NCI-H1930 (cell line): ENCODE measurements at regions not wholly inside any gene's neighbourhood (a gene's known extent, or its start where the extent isn't known, plus 50 kb on each side); places are given as distances from the start of the nearest gene placed in this dataset.
"Not testable (repeated sequence)": the region's sequence is repeated elsewhere in the genome, so short reads cannot be mapped to it uniquely, and the experiment has no call there.

Source experiments
- DNase-seq, 2 experiments: peaks; one replicate each; lab custom pipeline; 2025; lab: John Stamatoyannopoulos, UW

GRCh38 chr9:90162326-90162725 is 480.3 kb downstream of the DIRAS2 start:
- no peak for DNase-seq

- no peak for DNase-seq
These were observed 479.8 kb downstream of the DIRAS2 start for GRCh38 chr9:90162819-90163218.

- no peak for DNase-seq
These were observed 477.3 kb downstream of the DIRAS2 start for GRCh38 chr9:90165281-90165680.

DNA sequence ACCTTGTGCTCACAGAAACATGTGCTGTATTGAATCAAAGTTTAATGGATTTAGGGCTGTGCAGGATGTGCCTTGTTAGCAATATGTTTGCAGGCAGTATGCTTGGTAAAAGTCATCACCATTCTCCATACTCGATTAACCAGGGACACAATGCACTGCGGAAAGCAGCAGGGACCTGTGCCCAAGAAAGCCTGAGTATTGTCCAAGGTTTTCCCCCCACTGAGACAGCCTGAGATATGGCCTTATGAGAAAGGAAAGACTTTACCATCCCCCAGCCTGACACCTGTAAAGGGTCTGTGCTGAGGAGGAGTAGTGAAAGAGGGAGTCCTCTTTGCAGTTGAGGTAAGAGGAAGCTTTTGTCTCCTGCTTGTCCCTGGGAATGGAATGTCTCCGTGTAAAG is 476.2 kb downstream of the DIRAS2 start:
- DNase-seq: not testable (repeated sequence)

DNA sequence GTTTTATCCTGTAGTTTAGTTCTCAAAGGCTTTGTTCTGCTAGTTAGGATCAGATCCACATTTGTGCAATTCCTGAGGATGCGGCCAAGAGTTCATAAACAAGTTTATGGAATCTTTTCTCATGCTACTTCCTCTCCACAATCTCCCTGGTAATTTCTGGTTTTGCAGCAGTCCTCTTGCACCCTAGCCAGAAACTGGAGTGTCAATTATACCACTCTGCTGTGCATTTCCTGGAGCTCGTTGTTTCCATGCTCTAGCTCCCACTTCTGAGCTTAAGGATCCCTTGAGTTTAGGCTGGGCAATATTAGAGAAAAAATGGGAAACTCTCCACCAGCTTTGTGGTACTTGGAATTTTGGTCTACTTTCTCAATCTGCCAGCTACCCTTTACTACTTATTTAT is 474.7 kb downstream of the DIRAS2 start:
- no peak for DNase-seq

DNA sequence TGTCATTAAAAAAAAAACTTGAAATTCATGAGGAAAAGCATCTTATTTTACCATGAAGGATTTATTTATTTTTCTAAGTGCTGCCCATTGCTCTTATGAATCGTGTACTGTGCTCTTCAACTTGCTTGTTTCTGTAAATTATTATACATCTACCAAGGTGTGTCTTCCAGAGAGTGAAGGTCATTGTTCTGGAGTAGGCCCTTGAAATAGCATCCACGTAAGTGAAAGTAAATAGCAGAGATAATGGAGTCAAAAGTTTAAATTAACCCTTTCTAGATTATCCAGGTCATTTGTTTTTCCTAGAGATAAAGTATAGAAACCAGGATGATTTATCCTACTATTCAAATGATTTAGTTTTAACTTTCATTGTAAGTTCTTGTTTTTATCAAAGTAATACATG is 473.1 kb downstream of the DIRAS2 start:
- no peak for DNase-seq

DNA sequence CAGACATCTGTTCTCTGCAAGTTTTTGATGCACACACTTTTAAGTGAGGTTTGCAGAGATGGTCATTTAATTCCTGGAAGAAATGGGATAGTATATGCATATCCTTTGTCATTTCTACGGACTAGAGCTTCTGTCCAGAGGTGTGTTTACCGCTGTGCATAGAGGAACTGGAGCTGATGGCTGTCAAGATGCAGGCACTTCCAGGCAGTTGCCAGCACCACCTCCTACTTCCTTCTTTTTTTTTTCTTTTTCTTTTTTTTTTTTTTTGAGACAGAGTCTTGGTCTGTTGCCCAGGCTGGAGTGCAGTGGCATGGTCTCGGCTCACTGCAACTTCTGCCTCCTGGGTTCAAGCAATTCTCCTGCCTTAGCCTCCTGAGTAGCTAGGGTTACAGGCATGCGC is 468.7 kb downstream of the DIRAS2 start:
- not testable (repeated sequence) for DNase-seq

- not testable (repeated sequence) for DNase-seq
These were observed 468.3 kb downstream of the DIRAS2 start for GRCh38 chr9:90174346-90174745.

DNA sequence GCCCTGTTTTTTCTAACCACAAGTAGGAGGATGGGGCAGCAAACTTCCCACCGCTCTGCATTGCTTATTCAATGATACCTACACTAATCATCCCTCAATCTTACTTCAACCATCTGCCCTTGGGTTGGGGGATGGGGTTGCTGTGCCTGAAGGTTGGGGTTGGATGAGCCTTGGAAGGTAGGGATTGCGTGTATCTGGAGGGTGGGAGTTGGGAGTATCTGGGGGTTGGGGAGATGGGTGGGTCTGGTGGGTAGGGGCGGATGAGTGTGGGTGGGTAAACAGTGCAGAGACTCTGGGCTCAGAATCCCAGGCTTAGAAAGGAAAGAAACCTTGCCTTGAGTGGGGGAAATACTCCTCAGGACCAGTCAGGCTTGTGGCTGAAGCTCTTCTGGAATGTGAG is 467.4 kb downstream of the DIRAS2 start:
- no peak for DNase-seq

DNA sequence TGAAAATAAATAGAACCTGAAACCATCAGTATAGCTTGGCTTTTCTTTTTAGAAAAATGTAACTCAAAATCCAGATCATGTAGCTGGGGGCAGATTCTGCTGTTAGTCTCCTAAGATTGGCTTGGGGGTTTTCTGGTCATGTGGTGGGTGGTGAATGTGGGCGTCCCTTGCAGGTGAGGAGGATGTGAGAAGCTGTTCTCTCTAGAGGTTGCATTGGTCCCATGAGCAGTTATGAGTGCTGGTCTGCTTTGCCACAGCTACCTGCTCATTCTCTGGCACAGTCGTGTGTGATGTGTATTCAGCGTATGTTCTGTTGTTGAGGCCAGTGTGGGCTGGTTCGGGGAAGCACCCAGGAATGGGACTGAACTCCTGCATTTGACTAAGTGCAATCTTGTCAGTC is 466.8 kb downstream of the DIRAS2 start:
- no peak for DNase-seq

GRCh38 chr9:90176901-90177300 is 465.7 kb downstream of the DIRAS2 start:
- peak; percentile 92 to 96 for DNase-seq

DNA sequence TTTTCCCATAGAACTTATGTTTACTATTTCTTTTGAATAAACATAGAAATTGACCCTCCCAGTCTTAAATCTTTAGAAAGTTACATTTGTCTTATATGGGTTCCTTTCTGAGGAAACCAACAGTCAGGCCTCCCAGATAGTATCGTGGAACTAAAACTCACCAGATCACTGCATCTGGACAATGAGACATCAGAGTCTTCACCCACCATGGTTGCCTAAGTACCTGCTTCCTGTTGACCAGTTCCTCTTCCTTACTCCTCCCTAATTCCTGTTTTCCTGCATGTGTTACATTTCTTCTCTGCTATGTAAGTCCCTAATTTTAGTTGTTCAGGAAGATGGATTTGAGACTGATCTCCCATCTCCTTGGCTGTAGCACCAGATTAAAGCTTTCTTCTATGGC is 462.2 kb downstream of the DIRAS2 start:
- no peak for DNase-seq

- DNase-seq: no peak
These were observed 454.0 kb downstream of the DIRAS2 start for GRCh38 chr9:90188656-90189055.

GRCh38 chr9:90189306-90189705 is 453.3 kb downstream of the DIRAS2 start:
- DNase-seq: no peak

- DNase-seq: not testable (repeated sequence)
These were observed 450.2 kb downstream of the DIRAS2 start for GRCh38 chr9:90192465-90192864.

DNA sequence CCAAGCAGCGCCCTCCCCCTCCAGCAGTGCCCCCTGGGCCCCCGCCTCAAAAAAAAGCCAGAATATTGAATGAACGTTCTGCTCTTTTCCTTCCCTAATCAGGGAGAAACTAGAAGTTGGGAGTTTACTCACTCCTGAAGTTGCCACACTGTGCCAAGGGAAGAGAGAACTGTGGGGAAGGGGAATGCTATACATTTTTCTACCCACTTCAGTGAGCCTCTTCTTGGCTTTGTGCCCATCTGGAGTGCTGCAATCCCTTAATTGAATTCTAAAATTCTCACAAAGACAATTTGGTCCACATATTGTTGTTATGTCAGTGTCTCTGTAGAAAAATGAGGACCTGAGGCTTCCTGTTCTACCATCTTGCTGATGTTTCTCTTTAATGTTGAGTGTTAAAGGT is 443.7 kb downstream of the DIRAS2 start:
- no peak for DNase-seq

DNA sequence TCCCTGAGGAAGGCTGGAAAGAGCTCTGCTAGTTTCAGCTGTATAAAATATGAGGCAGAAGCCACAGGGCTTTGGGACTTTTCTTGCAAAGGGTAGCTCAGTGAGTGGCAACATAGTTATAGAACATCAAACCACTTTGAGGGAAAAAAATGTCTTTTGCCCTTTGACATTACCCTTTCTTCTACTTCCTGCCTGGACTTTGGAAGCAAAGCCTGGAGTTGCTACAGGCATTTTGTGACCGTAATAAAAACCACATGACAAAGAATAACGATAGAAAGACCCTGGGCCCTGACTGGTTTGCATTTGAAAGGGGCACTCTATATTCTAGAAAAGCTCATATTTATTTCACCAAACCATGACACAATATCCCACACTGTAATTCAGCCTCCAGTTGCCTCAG is 440.9 kb downstream of the DIRAS2 start:
- no peak for DNase-seq

DNA sequence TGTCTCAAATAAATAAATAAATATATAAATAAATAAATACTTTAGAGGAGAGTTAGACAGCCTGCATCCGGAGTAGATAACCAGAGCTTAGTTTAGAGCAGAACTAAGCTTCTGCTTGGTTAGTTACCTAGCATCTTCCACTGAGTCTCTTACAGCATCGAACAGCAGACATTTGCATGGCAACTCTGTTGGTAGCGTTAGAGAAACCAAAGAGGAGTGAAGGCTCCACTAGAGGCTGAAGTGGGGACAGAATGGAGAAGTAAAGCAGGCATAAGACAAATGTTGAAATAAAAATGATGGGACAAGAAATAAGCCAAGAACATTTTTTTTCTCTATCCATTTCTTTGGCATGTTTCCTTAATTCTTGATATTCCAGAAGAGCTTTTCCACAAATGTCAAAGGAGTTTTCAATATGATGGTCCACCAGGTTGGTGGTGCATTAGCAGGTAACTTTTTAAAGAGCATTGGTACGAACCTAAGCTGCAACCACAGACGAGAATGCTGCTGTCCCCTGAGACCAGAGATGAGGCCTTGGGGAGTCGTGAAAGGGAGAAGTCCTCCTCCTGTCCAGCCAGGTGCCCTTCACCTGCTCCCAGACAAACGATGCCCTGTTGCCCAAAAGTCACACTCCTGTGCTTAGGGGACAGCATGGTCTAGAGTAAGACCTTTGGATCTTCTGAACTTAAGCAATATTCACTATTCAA is 438.3 kb downstream of the DIRAS2 start:
- no peak for DNase-seq

DNA sequence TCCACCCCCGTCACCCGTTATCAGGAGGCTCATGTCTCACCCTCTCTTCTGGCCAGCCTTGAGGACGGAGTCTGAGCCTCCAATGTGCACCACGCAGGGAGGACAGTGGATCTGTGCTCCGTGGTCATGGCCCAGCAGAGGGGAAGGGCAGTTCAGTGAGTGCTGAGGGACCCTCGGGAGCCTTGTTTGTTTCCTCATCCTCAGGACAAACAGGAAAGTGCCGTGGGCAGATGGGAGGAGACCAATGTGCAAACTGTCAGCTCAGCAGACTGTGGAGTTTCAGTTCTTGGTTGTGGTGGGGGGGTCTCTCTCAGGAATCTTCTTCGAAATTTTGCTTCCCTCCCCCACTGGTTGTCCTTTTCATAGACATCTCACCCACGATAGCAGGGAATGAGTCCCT is 429.6 kb downstream of the DIRAS2 start:
- not testable (repeated sequence) for DNase-seq

- DNase-seq: no peak
These were observed 423.0 kb downstream of the DIRAS2 start for GRCh38 chr9:90219548-90220118.

GRCh38 chr9:90221899-90222298 is 420.7 kb downstream of the DIRAS2 start:
- not testable (repeated sequence) for DNase-seq

DNA sequence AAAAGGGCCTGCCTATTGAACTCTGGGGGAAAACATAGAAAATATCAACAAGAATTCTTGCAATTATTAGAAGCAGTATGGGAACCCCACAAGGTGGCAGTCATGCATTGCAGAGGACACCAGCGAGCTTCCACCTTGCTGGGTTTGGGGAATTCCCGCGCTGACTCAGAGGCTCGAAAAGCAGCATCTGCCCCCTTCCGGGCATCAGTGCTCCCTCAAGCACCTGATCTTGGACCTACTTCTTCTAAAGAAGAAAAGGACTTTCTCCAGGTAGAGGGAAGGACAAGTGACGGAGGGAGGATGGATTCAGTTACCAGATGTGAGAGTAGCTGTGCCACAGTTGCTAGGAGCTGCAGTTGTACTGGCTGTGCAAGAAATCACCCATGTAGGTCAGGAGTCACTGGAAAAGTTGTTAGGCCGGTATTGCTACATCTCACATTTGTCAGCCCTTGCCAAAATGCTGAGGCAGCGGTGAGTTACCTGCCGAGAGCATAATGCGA is 415.7 kb downstream of the DIRAS2 start:
- peak in 1 of 2 experiments; percentile 19 for DNase-seq

DNA sequence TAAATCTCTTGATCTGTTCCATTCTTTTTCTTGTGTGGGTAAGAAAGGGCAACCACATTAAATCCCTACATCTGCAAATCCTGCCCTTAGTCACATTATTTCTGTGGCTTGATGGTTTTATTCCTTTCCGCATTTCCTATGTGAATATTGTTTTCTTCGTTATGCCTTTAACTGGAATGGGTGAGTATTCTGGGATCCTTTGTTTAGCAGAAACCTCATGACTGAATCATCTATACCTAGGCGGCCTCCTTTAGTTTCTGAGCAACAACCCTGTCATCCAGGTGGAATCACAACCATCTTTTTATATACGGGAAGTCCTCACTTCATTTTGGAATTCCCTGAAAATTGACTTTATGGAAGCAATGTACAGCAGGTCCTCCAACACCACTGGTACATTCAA is 409.5 kb downstream of the DIRAS2 start:
- not testable (repeated sequence) for DNase-seq

GRCh38 chr9:90240541-90240940 is 402.1 kb downstream of the DIRAS2 start:
- DNase-seq: no peak
